HEK293T (cell line): ENCODE measurements at regions not wholly inside any gene's neighbourhood (a gene's known extent, or its start where the extent isn't known, plus 50 kb on each side); places are given as distances from the start of the nearest gene placed in this dataset.

Experiments
- BHLHE40 ChIP-seq: fragments of 450-650 bp; IDR thresholded peaks from 2 replicates; pipeline ENCODE4 v1.6.1; 2016; ENCODE audit warnings: mild to moderate bottlenecking, moderate library complexity, borderline replicate concordance
- FOXA1 ChIP-seq: fragments of 450-650 bp; IDR thresholded peaks from 2 replicates; pipeline ENCODE4 v1.6.1; 2016; ENCODE audit warnings: mild to moderate bottlenecking
- L3MBTL2 ChIP-seq: fragments of 450-650 bp; conservative IDR thresholded peaks from 2 replicates; pipeline ENCODE4 v1.6.1; 2016; ENCODE audit warnings: mild to moderate bottlenecking
- SUZ12 ChIP-seq: fragments of 450-650 bp; IDR thresholded peaks from 2 replicates; pipeline ENCODE4 v1.6.1; 2016; ENCODE audit warnings: mild to moderate bottlenecking
- TARDBP ChIP-seq: fragments of 450-650 bp; IDR thresholded peaks from 2 replicates; pipeline ENCODE4 v1.6.1; 2016

- TF ChIP-seq L3MBTL2 (no peak), BHLHE40 (no peak), TARDBP (no peak), SUZ12 (no peak), FOXA1 (no peak)
These were observed 340.0 kb downstream of the CCDC85A start for GRCh38 chr2:56523816-56524215.
